GM18858 (cell line): ENCODE measurements at regions not wholly inside any gene's neighbourhood (a gene's known extent, or its start where the extent isn't known, plus 50 kb on each side); places are given as distances from the start of the nearest gene placed in this dataset.
"Not testable (repeated sequence)": the region's sequence is repeated elsewhere in the genome, so short reads cannot be mapped to it uniquely, and the experiment has no call there.

ENCODE experiments used
- ATAC-seq: cut with Tn5 transposase; IDR thresholded peaks from one replicate; pipeline ENCODE4 v1.9.1; 2021; ENCODE audit not compliant: unreplicated experiment

DNA sequence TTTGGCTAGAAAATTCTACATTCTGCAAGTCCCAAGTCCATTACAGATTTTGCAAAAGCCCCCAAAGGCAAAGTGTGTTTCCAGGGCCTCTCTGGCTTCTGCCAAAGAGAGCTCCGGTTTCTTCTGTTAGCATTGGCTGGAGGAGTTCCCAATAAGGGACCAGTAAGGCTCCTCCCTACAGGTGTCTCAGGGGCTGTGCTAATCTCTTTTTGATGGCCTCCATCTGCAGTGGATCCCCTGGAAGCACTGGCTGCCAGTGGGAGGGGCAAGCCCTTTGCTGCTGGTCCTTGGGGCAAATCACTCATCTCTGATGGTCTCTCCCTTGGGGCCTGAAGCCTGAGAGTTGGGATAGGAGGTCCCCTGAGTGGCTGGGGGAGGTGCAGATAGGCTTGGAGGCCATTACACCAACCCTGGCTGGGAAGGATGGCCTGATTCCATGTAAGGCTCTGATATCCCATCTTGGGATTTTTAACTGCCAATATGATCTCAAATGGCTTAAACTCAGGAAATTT is 89.1 kb upstream of the USP24 start:
- no peak for ATAC-seq

DNA sequence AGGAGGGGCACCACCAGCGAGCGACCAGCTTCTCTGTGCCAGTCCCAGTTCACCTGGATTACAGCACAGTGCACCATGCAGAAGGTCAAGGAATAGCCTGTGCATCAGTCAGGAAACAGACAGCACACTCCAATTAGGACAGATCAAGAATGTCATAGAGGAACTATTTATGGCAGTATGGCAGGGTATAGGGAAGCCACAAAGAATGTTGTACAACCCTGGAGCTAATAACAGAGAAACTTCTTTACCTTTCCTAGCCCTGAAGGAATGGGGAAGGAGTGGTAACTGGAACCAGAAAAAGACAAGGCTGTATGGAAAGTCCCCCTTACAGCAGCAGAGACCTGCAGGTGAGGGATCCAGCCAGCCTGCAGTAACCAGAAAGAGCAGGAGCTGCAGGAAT is 87.8 kb upstream of the USP24 start:
- ATAC-seq, result no peak

DNA sequence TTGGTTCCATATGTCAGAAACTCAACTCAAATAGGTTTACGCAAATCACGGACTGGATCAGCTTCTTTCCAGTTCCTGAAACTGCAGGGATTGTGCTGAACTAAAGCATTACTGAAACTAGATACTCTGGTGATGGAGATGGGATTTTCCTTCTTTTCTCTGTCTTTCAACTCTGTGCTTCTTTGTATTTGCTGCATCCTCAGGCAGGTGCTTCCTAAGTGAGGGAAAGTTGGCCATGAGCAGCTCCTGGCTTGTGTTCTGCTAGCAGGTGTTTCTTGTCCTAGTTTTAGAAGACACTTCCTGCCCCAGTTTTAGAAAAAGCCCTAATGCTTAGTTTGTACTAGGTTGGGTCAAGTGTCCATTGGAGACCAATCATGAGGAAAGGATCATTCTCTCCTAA is 86.7 kb upstream of the USP24 start:
- no peak for ATAC-seq

DNA sequence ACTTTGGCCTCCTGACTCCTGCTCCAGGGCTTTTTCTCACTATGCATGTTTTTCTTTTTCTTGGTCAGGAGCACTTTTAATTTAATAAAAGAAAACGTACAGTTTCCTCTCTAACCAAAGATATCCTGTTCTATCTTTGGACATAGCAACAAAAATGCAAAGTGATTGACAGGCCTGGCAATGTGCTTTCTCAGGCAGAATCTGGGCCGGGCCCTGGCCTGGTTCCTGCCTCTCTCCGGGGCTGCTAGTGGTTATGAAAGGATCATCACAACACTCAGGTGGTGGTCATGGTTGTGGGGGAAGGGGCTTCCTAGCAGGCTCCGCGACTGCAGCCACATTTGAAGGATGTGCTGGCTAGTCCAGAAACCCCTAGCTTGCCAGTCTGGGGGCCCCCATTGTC is 85.8 kb upstream of the USP24 start:
- no peak for ATAC-seq

DNA sequence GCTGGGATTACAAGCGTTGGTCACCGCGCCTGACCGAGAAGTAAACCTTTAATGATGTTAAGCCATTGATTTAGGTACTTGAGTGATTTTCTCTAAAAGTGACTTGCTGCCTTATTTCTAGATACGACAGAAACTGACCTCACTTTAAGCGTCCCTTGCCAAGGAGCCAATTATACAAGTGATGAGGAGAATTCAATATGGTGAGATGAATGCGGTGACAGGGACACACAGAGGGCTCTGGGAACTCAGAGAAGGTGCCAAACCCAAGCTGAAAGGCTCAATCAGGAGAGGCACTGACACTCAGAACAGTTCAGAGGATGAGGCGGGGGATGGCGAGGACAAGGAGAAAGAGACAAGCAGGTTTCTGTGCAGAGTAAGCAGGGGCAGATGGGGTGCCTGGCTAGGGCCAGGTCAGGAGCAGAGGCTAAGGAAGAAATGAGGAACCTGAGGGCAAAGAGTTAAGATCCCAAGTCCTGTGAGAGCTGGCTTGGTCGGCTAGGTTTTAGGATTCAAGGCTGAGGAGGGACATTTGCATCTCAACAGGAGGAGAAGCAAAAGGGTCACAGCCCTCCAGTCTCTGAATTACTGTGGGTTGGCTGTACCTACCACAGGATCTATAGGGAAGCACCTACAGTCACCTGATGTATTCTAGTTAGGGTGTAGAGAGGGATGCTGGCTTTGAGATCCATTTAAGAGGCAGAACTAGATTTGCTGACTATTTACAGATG is 83.2 kb upstream of the USP24 start:
- ATAC-seq, result no peak

DNA sequence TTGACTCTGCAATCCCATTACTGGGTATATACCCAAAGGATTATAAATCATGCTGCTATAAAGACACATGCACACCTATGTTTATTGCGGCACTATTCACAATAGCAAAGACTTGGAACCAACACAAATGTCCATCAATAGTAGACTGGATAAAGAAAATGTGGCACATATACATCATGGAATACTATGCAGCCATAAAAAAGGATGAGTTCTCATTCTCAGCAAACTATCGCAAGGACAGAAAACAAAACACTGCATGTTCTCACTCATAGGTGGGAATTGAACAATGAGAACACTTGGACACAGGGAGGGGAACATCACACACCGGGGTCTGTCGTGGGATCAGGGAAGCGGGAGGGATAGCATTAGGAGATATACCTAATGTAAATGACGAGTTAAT is 81.1 kb upstream of the USP24 start:
- not testable (repeated sequence) for ATAC-seq

DNA sequence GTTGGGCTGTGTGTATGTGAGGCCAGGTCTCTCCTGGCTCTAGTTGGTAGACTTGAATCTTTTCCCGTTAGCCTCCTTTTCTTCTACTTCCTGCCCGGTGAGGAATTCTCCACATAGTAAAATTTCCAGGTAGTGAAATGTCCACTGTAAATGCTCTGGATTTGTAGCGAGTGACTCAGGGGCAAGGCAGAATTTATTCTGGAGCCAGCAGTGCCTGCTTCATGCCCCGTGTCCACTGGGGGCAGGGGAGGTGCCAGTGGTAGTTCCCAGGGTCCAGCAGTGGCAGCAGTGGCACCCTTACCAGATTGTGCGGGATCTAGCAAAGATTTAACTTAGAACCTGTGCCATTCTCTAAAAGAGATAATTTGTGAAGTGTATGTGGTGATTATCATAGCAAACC is 74.5 kb upstream of the USP24 start:
- ATAC-seq, result no peak

DNA sequence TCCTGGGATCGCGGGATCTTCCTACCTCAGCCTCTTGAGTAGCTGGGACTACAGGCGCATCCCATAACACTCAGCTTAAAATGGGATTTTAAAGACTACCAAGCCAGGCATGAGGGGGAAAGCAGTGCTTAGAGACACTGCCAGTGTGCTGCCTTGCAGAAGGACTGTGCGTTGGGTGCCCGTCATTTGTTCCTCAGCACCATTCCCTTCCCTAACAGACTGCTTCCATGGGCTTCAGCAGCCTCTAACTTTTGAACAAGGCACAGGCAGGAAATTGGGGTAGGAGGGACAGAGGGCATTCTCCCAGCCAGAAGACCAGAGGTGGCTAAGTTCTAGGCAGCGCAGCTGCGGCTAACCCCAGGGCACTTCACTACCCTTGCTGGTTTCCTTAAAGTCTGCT is 73.9 kb upstream of the USP24 start:
- ATAC-seq, result no peak

DNA sequence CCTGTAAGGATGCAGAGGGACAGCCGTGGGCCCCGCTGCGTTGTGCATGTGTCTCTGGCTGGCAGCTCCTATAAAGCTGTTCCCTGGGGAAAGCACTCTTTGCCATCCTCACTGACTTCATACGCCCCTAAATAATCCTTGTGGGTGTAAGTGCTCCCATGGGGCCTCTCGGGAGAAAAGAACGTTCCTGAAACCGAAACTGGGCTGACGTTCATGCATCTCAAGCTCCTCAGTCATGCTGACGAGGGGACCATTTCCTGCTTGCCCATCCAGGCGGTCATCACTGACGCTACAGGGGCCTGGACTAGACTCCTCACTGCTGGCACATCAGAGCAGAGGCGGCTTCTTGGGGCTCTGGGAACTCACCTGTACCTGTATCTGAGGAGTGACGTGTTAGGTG is 73.1 kb upstream of the USP24 start:
- ATAC-seq, result peak; percentile 78

DNA sequence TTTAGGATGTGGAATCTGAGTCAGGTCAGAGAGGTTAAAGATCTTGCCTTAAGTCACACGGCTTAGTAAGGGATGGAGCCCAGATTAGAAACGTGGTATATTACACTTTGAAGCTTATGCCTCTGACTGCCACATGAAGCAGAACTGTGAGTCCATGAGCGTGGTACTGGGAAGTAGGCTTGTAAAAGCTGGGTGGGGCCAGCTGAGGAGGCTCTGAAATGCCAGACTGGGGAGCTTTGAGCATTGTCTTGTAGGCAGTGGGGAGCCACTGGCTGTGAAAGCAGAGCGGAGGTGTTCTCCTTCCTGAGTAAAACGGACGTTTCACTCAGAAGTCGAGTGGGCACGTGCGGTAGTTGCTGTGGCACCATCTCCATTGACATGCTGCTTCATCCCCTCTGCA is 72.6 kb upstream of the USP24 start:
- ATAC-seq, result no peak

DNA sequence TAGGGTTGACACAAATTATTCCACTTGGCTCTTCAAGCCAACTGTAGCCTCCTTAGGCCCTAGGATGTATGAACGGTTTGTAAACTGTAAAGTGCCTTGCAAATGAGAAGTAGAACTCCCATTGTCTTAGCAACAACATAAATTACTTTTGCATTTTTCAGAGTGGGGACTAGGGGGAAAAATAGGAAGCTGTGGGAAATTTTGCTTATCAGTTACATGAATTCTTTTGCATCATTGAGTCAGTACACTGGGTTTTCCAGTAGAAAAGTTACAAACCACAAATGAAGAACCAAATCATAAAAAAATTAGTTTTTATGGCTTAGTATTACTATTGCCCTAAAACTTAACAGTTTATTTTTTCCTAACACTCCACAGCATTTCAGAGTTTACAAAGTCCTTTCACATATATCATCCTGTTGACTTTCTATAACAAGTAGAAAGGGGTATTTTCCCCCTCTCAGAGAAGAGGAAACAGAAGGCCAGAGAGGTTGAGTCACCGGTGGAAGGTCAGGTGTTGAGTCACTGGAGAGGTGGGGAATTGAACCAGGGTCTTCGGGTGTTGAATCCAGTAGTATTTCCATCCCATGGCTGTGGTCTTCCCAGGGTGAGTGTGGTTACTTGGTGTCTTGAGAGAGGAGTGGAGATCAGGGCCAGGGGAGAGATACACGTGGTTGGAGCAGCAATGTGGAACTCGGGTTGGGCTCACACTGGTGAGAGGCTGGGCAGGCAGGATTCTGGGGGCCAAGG is 71.9 kb upstream of the USP24 start:
- ATAC-seq, result no peak

DNA sequence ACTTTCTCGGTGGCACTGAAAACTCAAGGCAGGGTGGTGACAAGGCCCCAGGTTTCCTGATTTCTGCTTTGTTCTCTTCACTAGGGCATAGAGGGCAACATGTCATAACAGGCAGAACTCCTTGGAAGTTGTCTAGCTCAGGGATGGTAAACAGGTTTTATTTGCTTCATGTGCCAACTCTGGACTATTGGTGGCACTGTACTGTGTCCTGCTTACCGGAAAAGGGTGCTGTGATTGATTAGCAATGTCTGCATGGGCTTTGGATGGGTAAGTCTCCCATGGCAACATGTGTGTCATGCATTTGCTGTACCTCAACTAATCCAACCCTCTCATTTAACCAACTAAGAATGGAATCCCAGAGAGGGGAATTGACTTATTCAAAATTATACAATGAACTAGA is 70.7 kb upstream of the USP24 start:
- no peak for ATAC-seq

DNA sequence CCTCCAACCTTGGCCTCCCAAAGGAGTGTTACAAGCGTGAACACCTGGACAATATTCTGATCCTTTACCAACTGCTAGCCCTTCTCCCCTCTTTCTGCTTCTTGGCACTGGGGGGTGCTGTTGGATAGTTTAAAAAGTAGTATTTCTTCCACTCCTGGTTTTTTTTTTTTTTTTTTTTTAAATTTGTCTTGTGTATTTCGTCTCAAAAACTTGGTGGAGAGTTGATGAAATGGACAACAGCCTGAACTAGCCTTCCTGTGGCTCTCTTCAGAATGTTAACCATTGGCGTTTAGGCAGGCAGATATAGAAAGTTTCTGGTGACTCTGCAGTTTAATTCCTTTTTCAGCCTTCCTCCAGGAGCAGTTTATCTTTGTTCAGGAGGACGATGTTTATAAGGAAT is 69.7 kb upstream of the USP24 start:
- no peak for ATAC-seq

DNA sequence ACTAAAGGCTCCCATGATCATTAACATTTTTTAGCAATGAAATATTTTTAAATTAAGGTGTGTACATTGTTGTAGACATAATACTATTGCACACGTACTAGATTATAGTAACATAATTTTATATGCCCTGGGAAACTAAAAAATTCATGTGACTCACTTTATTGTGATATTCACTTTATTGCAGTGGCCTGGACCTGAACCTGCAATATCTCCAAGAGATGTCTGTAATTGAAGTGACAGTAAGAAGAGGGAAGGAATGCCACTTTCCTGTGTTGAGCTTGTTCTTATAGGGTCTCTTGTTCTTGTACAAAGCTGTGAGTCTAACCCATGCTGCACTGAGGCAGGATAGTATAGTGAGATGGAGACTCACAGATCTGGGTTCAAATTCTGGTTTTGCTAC is 66.9 kb upstream of the USP24 start:
- ATAC-seq, result no peak

DNA sequence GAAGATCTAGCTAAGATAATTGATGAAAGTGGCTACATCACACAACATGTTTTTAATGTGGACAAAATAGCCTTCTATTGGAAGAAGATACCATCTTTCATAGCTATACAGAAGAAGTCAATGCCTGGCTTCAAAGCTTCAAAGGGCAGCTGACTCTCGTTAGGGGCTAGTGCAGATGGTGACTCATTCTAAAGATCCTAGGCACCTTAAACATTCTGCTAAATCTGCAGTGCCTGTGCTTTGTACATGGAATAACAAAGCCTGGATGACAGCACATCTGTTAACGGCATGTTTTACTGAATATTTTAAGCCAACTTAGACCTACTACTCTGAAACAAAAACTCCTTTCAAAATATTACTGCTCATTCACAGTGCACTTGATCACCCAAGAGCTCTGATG is 65.6 kb upstream of the USP24 start:
- ATAC-seq, result no peak

DNA sequence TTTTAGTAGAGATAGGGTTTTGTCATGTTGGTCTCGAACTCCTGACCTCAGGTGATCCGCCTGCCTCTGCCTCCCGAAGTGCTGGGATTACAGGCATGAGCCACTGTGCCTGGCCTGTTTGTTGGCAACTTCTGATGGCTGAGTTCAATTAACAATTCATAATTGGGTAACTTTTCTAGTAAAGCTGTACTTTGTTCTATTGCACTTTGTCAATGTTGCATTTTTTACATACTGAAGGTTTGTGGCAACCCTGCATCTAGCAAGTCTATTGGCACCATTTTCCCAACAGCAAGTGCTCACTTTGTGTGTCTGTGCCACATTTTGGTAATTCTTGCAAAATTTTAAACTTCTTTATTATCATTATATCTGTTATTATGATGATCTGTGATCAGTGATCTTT is 64.5 kb upstream of the USP24 start:
- ATAC-seq, result no peak

DNA sequence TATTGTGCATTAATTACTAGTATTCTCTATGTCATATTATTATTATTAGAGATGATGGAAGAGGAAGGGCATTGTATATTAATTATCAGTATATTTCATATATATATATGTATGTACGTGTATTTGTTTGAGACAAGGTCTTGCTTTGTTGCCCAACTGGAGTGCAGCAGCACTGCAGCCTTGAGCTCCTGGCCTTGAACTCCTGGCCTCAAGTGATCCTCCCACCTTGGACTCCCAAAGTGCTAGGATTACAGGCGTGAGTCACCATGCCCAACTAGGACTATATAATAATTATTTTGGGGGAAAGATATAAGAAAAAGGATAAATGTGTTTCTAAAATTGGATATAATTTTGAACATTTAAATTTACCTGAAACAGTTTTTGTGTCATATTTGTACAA is 63.2 kb upstream of the USP24 start:
- ATAC-seq, result no peak

DNA sequence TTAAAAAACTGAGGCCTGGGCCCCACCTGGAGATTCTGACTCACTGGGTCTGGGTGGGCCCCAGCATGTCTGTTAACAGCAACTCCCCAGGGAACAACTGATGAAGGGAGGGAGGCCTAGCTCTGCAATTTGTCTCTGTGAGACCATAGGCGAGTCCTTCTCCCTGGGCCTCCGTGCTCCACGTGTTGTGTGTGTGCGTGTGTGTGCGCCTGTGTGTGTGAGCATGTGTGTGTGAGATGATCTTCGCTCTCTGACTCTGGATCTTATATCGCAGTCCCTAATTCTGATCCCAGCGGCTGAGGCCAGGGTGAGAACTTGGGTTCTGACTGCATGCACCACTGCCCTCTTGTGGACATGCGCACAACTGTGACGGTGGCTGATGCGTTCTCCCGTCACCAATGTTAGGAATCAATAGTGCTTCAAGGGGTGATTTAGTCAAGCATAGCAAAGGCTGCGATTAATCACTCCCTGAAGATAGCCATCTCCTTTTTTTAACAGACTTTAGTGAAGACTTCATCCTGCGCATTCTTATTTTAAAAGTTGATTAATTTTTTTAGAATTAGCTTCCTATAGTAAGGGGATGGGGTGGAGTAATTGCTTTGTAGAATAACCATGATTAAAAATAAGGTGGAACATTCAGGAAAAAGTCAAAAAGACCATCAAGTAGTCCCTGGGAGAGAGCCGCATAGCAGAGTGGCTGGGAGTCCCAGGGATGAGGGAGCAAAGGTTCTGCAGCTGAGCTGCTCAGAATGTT is 62.4 kb upstream of the USP24 start:
- peak; percentile 83 for ATAC-seq

DNA sequence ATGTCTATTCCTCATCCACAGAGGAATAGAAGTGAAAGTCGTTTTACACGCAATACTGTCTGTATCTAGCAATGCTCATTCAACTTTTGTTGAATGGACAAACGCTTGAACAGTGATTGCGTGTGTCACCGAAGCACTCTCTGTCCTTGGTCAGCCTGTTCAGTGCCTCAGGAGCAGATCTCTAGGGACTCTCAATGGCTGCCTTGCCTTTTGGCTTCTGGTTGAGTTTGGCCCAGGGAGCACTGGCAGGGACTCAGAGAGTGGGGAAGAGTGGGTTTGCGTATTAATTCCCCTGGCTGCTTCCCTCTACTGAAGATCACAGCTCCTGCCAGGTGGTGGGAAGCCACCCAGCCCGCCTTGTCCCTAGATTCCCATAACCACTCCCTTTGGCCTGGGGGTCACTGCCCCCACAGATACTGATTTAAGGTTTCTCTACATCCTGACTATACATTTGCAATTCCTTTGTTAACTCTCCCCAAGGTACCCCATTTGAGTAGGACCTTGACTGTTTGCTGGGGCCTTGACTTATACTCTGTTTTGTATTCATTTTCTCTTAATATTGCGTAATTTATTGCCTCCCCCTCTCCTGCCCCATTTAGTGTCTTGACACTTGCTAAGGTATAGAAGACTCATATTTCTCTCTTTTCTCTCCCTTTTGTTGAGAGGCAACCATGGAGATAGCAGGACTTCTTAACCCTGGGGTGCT is 61.7 kb upstream of the USP24 start:
- ATAC-seq, result peak; percentile 9

DNA sequence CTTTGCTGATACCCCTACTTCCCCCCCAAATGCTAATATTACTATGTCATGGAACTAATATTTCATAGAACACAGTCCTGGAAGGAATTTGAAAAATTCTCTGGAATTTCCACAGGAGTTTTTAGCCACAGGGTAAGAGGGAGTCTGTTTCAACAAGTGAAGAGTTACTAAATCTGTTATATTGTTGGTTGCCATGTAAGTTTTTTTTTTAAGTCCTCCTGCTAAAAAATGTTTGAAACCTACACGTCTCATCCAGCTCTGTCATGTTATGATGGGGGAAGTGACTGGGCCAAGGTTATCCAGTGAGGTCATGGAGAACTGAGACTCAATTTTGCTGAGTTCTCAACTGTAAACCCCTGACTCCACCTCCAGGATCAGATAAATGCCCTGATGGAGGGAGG is 60.8 kb upstream of the USP24 start:
- ATAC-seq, result no peak

DNA sequence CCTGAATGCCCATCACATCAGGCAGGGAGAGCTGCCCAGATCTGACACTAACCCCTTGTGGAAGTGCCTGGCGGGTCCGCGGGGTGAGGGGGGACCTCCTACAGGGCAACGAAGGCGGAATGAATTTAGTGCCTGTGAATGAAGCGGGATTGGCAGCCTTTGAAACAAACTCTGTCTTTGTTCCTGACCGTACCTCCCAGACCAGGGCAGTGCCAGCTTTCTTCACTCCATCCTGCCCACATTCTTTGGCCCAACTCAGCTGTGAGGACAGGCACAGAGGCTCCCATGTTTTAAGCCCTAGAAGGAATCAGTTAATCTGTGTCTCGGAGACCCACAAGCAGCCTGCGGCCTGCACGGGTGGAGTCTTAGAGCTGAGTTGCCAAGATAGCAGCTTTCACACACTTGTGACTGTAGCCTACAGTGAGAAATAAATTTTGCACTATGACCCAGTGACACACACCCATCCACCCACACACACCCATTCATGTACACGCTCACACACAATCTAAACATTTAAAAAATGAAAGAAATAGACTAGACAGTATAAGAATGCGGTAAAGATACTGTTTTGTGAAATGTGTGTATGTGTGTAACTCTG is 60.1 kb upstream of the USP24 start:
- no peak for ATAC-seq
